GM12875 (cell line): ENCODE measurements at regions not wholly inside any gene's neighbourhood (a gene's known extent, or its start where the extent isn't known, plus 50 kb on each side); places are given as distances from the start of the nearest gene placed in this dataset.

Experiments used
- H3K4me3 ChIP-seq: one replicate; pipeline ENCODE4 v1.5.1; 2011; ENCODE audit warnings: low read depth, low read length, control low read depth
- CTCF ChIP-seq: IDR thresholded peaks from 2 replicates; pipeline ENCODE4 v1.5.1; 2011; ENCODE audit warnings: low read depth, mild to moderate bottlenecking, control low read depth, inconsistent platforms, low read length, moderate library complexity, borderline replicate concordance; ENCODE audit not compliant: insufficient read depth

GRCh38 chr16:86096850-86097249 is 197.9 kb downstream of the IRF8 start:
- no peak for TF ChIP-seq CTCF
- H3K4me3 ChIP-seq, result no peak overlapping the region

DNA sequence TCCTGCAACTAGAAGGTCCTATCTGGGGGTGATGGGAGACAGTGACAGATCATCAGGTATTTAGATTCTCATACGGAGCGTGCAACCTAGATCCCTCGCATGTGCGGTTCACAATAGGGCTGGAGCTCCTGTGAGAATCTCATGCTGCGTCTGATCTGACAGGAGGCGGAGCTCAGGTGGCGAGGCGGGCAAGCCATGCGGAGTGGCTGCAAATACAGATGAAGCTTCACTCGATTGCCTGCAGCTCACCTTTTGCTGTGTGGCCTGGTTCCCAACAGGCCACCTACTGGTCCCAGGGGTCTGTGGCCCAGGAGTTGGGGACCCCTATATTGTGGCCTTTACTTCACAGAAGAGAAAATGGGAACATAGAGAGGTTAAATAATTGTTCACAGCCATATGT is 200.4 kb downstream of the IRF8 start:
- no peak overlapping the region for H3K4me3 ChIP-seq
- no peak for TF ChIP-seq CTCF

DNA sequence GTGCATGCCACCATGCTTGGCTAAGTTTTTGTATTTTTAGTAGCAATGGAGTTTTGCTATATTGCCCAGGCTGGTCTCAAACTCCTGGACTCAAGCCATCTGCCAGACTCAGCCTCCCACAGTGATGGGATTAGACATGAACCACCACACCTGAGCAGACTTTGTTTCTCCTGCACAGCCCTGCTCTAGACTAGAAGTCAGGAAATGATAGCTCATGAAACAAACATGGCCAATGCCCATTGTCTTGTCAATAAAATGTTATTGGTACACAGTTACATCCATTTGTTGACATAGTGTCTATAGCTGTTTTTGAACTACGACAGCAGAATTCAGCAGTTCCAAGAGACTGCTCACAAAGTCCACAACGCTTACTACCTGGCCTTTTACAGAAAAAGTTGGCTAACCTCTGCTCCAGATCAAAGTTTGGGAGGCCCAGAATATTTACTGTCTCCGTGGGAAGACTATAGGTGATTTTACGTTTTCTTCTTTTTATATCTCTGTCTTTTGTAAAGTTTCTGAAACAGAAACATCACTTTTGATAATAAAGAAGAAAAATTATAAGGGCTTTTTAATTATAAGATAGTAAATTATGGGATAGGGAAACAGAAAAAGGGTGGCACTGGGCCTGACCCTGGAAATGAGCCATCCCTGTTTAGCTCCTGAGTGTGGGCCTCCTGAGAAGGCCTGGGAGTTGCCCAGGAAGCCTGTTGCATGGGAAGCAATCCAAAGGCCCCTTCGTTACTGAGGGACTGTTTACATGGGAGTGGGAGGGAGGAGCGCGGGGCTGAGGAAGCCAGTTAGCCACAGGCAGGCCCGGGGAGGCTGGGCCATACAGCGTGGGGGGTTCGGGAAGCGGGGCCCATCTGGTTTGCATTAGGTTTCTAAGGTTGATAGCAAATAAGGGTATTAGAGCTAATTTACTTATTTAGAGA is 201.5 kb downstream of the IRF8 start:
- H3K4me3 ChIP-seq, result no peak overlapping the region
- TF ChIP-seq CTCF, result no peak

DNA sequence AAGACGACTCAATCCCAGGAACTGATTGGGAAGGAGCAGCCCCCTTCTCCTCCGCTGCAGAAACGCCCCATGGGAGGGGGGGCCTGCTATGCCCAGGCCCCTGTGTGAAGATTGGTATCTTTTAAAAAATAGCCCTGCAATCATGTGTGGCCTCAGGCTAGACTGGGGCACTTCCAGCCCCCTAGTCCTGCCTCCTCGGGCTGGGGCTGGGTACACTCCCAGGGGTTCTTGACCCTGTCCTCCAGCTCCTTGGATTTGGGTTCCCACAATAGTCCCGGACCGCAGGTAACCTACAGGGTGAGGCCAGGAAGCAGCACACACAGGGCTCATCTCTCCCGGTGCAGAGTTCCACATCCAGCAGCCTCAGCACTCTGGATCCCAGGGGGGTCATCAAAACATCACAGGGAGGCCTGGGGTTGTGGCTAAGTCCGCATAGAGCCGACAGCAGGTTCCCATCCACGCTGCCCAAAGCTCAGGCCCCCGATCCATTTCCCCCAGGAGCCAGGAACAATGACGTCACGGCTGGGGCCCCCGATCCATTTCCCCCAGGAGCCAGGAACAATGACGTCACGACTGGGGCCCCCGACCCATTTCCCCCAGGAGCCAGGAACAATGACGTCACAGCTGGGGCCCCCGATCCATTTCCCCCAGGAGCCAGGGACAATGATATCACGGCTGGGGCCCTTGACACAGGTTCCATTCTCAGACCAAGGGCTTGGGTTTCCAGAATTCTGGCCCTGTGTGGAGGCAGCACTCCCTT is 202.4 kb downstream of the IRF8 start:
- no peak for TF ChIP-seq CTCF
- H3K4me3 ChIP-seq, result no peak overlapping the region

- no peak for TF ChIP-seq CTCF
- H3K4me3 ChIP-seq, result no peak overlapping the region
Observed at GRCh38 chr16:86101897-86102157, 202.9 kb downstream of the IRF8 start.

- no peak overlapping the region for H3K4me3 ChIP-seq
- TF ChIP-seq CTCF, result no peak
Observed at GRCh38 chr16:86103320-86103719, 204.4 kb downstream of the IRF8 start.

DNA sequence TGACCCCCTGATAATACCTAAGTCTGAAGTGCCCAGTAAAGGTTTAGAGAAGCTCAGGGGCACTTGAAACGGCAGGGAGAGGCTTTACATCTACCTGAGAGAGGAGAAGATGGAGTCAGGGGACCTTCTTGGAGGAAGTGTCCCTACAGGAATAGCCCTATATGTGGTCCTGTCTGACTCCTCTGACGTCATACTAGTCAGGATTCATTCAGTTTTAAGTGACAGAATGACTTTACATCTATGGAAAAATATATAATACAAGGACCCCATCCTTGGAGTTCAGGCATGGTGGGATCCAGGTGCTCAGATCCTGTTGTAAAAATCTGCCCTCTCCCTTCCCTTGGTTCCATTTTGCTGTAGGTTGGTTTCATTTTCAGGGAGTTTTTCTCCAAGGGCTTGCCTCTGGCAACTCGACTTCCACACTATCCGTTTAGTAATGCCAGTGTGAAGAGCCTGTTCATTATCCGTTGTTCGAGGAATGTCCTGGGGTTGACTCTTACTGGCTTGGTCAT is 205.6 kb downstream of the IRF8 start:
- no peak for TF ChIP-seq CTCF
- no peak overlapping the region for H3K4me3 ChIP-seq
